H9 (cell line): ENCODE measurements at regions not wholly inside any gene's neighbourhood (a gene's known extent, or its start where the extent isn't known, plus 50 kb on each side); places are given as distances from the start of the nearest gene placed in this dataset.
A peak's percentile ranks its signal among the peaks of the same experiment; 100 is the strongest.

Experiments
- DNase-seq: peaks from one replicate; pipeline ENCODE4 v3.0.0-alpha.2; 2017
- H2AFZ ChIP-seq: one replicate; pipeline ENCODE4 v1.6.1; 2013; ENCODE audit warnings: mild to moderate bottlenecking, low read length, control low read depth, moderate library complexity
- H2AK5ac ChIP-seq: 2 replicates; pipeline ENCODE4 v1.6.1; 2013; ENCODE audit warnings: low read length, control low read depth, mixed read lengths; ENCODE audit not compliant: insufficient read length
- H2BK120ac ChIP-seq: one replicate; pipeline ENCODE4 v1.6.1; 2013; ENCODE audit warnings: low read depth, mild to moderate bottlenecking, low read length, control low read depth, inconsistent platforms; ENCODE audit not compliant: poor library complexity, severe bottlenecking
- H2BK12ac ChIP-seq: 2 replicates; pipeline ENCODE4 v1.6.1; 2013; ENCODE audit warnings: low read length, control low read depth, mixed read lengths, low read depth; ENCODE audit not compliant: insufficient read length
- H2BK15ac ChIP-seq: 2 replicates; pipeline ENCODE4 v1.6.1; 2013; ENCODE audit warnings: low read depth, low read length, control low read depth
- H2BK20ac ChIP-seq: one replicate; pipeline ENCODE4 v1.6.1; 2013; ENCODE audit warnings: low read depth, mild to moderate bottlenecking, low read length, control low read depth, inconsistent platforms; ENCODE audit not compliant: poor library complexity, severe bottlenecking
- H2BK5ac ChIP-seq: 2 replicates; pipeline ENCODE4 v1.6.1; 2013; ENCODE audit warnings: low read length, control low read depth, mixed read lengths; ENCODE audit not compliant: insufficient read length
- H3K14ac ChIP-seq: 2 replicates; pipeline ENCODE4 v1.6.1; 2013; ENCODE audit warnings: low read length, control low read depth; ENCODE audit not compliant: insufficient read depth
- H3K18ac ChIP-seq: 2 replicates; pipeline ENCODE4 v1.6.1; 2013; ENCODE audit warnings: low read depth, mild to moderate bottlenecking, mixed read lengths, low read length, control low read depth; ENCODE audit not compliant: insufficient read length
- H3K23ac ChIP-seq: 2 replicates; pipeline ENCODE4 v1.6.1; 2013; ENCODE audit warnings: low read length, control low read depth, mixed read lengths, low read depth; ENCODE audit not compliant: insufficient read length
- H3K23me2 ChIP-seq: 2 replicates; pipeline ENCODE4 v1.6.1; 2013; ENCODE audit warnings: low read depth, mild to moderate bottlenecking, mixed read lengths, low read length, control low read depth; ENCODE audit not compliant: insufficient read length, poor library complexity, severe bottlenecking
- H3K27ac ChIP-seq: 2 replicates; pipeline ENCODE4 v1.5.1; 2013; ENCODE audit warnings: low read length, control low read depth, mixed read lengths, low read depth; ENCODE audit not compliant: insufficient read length
- H3K27me3 ChIP-seq: 2 replicates; pipeline ENCODE4 v1.6.1; 2013; ENCODE audit warnings: low read length, control low read depth, inconsistent platforms; ENCODE audit not compliant: insufficient read depth
- H3K4ac ChIP-seq: 2 replicates; pipeline ENCODE4 v1.6.1; 2013; ENCODE audit warnings: low read depth, mild to moderate bottlenecking, control low read depth, inconsistent platforms, low read length, moderate library complexity
- H3K4me1 ChIP-seq: 2 replicates; pipeline ENCODE4 v1.6.1; 2013; ENCODE audit warnings: low read length, control low read depth, inconsistent platforms; ENCODE audit not compliant: insufficient read depth
- H3K4me2 ChIP-seq: 2 replicates; pipeline ENCODE4 v1.6.1; 2013; ENCODE audit warnings: low read length, control low read depth, mixed read lengths; ENCODE audit not compliant: insufficient read length, insufficient read depth
- H3K56ac ChIP-seq: 2 replicates; pipeline ENCODE4 v1.6.1; 2013; ENCODE audit warnings: low read depth, mild to moderate bottlenecking, mixed read lengths, low read length, control low read depth; ENCODE audit not compliant: insufficient read length
- H3K79me1 ChIP-seq: 2 replicates; pipeline ENCODE4 v1.6.1; 2013; ENCODE audit warnings: low read depth, mild to moderate bottlenecking, moderate library complexity, low read length, control low read depth, inconsistent platforms; ENCODE audit not compliant: insufficient read depth, poor library complexity, severe bottlenecking
- H3K79me2 ChIP-seq: 2 replicates; pipeline ENCODE4 v1.6.1; 2013; ENCODE audit warnings: low read length, control low read depth, inconsistent platforms; ENCODE audit not compliant: insufficient read depth
- H3K9ac ChIP-seq: 2 replicates; pipeline ENCODE4 v1.6.1; 2013; ENCODE audit warnings: low read length, control low read depth, mixed read lengths; ENCODE audit not compliant: insufficient read length; ENCODE audit errors: extremely low read depth
- H3K9me3 ChIP-seq: one replicate; pipeline ENCODE4 v1.6.1; 2013; ENCODE audit warnings: low read depth, low read length, inconsistent platforms; ENCODE audit not compliant: control insufficient read depth
- H3T11ph ChIP-seq: one replicate; pipeline ENCODE4 v1.6.1; 2013; ENCODE audit warnings: mild to moderate bottlenecking, low read length, control low read depth, inconsistent platforms
- H4K20me1 ChIP-seq: one replicate; pipeline ENCODE4 v1.6.1; 2013; ENCODE audit not compliant: control insufficient read depth, insufficient read length, insufficient read depth
- H4K5ac ChIP-seq: 2 replicates; pipeline ENCODE4 v1.6.1; 2013; ENCODE audit warnings: low read depth, mild to moderate bottlenecking, mixed read lengths, low read length, control low read depth; ENCODE audit not compliant: insufficient read length
- H4K8ac ChIP-seq: replicated peaks from 2 replicates; pipeline ENCODE4 v1.6.1; 2013; ENCODE audit warnings: low read length, control low read depth, mixed read lengths, low read depth; ENCODE audit not compliant: insufficient read length
- H4K91ac ChIP-seq: 2 replicates; pipeline ENCODE4 v1.6.1; 2013; ENCODE audit warnings: low read depth, mild to moderate bottlenecking, moderate library complexity, mixed read lengths, low read length, control low read depth; ENCODE audit not compliant: insufficient read length
- H3K27ac Mint-ChIP-seq, 3 experiments: 2 replicates in 2 of 3; 3 replicates in 1 of 3; pipeline ENCODE4 v1.8.0; 2020 to 2021; ENCODE audit warnings: mixed read lengths in 3 of 3, mild to moderate bottlenecking in 1 of 3, moderate library complexity in 1 of 3
- H3K27me3 Mint-ChIP-seq: 2 replicates; pipeline ENCODE4 v1.8.0; 2021; ENCODE audit warnings: low read depth, mild to moderate bottlenecking, moderate library complexity, mixed read lengths
- H3K36me3 Mint-ChIP-seq, 3 experiments: 2 replicates in 2 of 3; 3 replicates in 1 of 3; pipeline ENCODE4 v1.8.0; 2020 to 2021; ENCODE audit warnings: low read depth in 3 of 3, mixed read lengths in 3 of 3; ENCODE audit not compliant: insufficient read depth in 1 of 3
- H3K4me1 Mint-ChIP-seq, 2 experiments: 2 replicates each; pipeline ENCODE4 v1.8.0; 2020; ENCODE audit warnings: mixed read lengths in 2 of 2
- H3K4me3 Mint-ChIP-seq, 2 experiments: 2 replicates in 1 of 2; 3 replicates in 1 of 2; pipeline ENCODE4 v1.8.0; 2020 to 2021; ENCODE audit warnings: mild to moderate bottlenecking in 2 of 2, mixed read lengths in 2 of 2, moderate library complexity in 1 of 2
- H3K9me3 Mint-ChIP-seq, 2 experiments: 2 replicates in 1 of 2; 3 replicates in 1 of 2; pipeline ENCODE4 v1.8.0; 2020; ENCODE audit warnings: mild to moderate bottlenecking in 2 of 2, mixed read lengths in 2 of 2, moderate library complexity in 1 of 2
- CTCF ChIP-seq: fragments of 200-600 bp; sonication (generic); conservative IDR thresholded peaks from 3 replicates; pipeline ENCODE4 v1.8.0; 2021; ENCODE audit warnings: antibody characterized with exemption, mild to moderate bottlenecking
- WGBS: extraction: QIAGEN DNeasy Blood & Tissue Kit; methylation state at CpG from one replicate; pipeline ENCODE4 v1.1.7; 2013; ENCODE audit warnings: missing lambda C conversion rate, low lambda C conversion rate, mixed read lengths; ENCODE audit not compliant: insufficient read length; ENCODE audit errors: extremely low coverage; 5-methylcytosine and 5-hydroxymethylcytosine counted together

DNA sequence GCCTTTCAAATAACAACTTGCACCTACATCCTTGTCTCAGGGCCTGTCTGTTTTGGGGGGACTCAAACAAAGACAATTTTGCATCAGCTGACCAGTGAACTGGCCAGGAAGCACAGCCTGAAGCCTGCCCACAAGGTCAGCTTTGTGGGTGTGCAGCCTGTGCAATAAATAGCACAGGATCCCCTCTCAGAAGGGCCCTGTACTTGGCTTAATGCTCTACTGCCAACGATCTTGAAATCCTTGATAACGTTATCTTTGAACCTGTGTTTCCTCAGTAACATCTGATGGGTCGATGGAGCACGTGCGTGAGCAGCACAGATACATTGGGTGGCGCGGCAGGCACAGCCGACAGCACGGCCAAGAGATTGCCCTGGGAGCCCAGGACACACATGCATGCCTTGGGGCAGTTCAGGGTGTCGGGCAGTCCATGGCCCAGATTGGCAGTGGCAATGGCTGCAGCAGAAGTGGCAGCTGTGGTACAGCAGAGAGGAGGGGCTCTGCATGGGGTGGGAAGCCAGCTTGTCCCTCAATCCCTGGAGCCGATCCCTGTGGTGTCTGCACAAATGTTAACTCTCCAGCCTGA, 58.8 kb upstream of the ATP6AP2 start:
- H4K5ac ChIP-seq: no peak overlapping the region
- H3K4me1 ChIP-seq: no peaks in the 10 kb centered on the region; the same call in 1 of the 2 replicates
- Mint-ChIP-seq H3K36me3 (peaks cover 2 to 8% (median 5%) of the 10 kb centered on the region in 3 experiments; a peak in 3 of 7 replicates), H3K4me1 (peaks cover 10 to 14% of the 10 kb centered on the region in 2 experiments; a peak in 3 of 4 replicates), H3K27me3 (peaks cover 1% of the 10 kb centered on the region), H3K27ac (no peak overlapping the region), H3K9me3 (peaks cover 55 to 71% of the 10 kb centered on the region in 2 experiments), H3K4me3 (no peak overlapping the region)
- no peaks in the 10 kb centered on the region for H3K27me3 ChIP-seq
- H4K8ac ChIP-seq: no peak overlapping the region
- H4K20me1 ChIP-seq: no peaks in the 10 kb centered on the region
- no CpG with 5 or more reads among the region's 11 CpGs for WGBS
- H3K9ac ChIP-seq: no peak overlapping the region
- no peak overlapping the region for H3K4me2 ChIP-seq
- H2BK15ac ChIP-seq: no peak overlapping the region
- H3K4ac ChIP-seq: no peak overlapping the region
- no peak overlapping the region for H3T11ph ChIP-seq
- no peak overlapping the region for H2BK20ac ChIP-seq
- no peak overlapping the region for H3K14ac ChIP-seq
- no peak for DNase-seq
- no peaks in the 10 kb centered on the region for H3K9me3 ChIP-seq
- no peaks in the 10 kb centered on the region for H3K23me2 ChIP-seq
- no peak overlapping the region for H3K27ac ChIP-seq
- H2BK12ac ChIP-seq: no peak overlapping the region
- H2BK120ac ChIP-seq: no peak overlapping the region
- no peaks in the 10 kb centered on the region for H3K79me1 ChIP-seq
- no peak for TF ChIP-seq CTCF
- no peak overlapping the region for H4K91ac ChIP-seq
- H2AFZ ChIP-seq: no peak overlapping the region
- no peak overlapping the region for H3K18ac ChIP-seq
- no peak overlapping the region for H2AK5ac ChIP-seq
- no peaks in the 10 kb centered on the region for H3K79me2 ChIP-seq
- H2BK5ac ChIP-seq: no peak overlapping the region
- peak overlapping the region; percentile 55 for H3K56ac ChIP-seq
- H3K23ac ChIP-seq: no peak overlapping the region
